ENCODE measurements at regions not wholly inside any gene's neighbourhood (a gene's known extent, or its start where the extent isn't known, plus 50 kb on each side); places are given as distances from the start of the nearest gene placed in this dataset.
"Not testable (repeated sequence)": the region's sequence is repeated elsewhere in the genome, so short reads cannot be mapped to it uniquely, and the experiment has no call there.

DNA sequence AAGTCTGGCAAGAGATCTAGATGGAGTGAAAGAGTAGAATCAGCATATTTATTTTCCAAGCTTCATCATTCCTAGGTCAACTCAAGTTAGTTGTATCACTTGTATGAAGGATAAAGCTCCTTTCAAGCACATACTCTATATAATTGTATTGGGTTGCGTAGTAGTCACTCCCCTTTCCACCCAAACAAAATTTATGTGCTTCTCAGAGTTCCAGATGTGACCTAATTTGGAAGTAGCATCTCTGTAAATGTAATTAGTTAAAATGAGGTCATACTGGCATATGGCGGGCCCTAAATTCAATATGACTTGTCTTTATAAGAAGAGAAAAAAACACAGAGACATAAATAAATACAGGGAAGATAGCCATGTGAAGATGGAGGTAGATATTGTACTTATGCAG lies 226.8 kb upstream of the CHORDC1 start:
- DNase-seq (ENCODE audit: low read depth, low spot score) = no peak
- H3K4me3 ChIP-seq (ENCODE audit: low read length) = no peak overlapping the region

DNA sequence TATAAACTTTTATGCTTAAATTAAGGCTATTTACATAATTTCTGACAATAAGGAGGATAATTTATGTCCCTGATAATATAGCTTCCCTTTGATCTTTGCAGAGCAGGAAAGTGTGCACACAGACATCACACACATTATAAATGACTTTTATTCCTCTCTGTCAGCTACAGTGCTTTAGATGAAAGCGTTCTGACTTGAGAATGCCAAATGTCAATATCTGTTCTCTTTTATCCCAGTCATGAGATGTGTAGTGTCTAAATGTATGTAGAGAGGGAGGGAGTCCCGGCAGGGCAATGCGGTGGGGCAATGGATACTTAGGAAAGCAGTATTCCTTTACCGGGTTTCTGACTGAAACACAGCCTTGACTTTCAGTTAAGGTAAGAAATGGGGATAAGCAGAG lies 225.4 kb upstream of the CHORDC1 start:
- DNase-seq (ENCODE audit: low read depth, low spot score) = no peak
- H3K4me3 ChIP-seq (ENCODE audit: low read length) = no peak overlapping the region

- H3K4me3 ChIP-seq (ENCODE audit: low read length) = no peak overlapping the region
- DNase-seq (ENCODE audit: low read depth, low spot score) = no peak
Observed at GRCh38 chr11:90447618-90448017, 224.8 kb upstream of the CHORDC1 start.

DNA sequence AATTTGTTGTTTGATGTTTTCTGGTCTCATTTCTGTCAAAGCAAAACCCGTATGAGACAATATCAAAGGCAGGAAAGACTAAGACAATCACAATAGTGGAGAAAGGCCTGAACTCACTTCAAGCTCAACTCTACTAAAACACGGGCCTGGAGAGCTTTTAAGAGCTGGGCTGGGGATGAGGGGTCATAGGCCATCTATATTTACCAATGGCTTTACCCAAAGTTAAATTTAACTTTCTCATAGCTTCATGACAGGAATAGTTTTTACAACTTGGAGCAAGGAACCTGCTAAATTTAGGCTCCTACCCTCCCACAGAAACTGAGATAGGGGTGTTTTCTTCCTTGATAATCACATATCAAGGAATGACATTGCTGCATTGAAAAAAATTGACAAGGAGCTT lies 223.4 kb upstream of the CHORDC1 start:
- no peak for DNase-seq (ENCODE audit: low read depth, low spot score)
- H3K4me3 ChIP-seq (ENCODE audit: low read length) = no peak overlapping the region

GRCh38 chr11:90438069-90438468 lies 215.2 kb upstream of the CHORDC1 start:
- H3K4me3 ChIP-seq (ENCODE audit: low read length) = no peak overlapping the region
- no peak for DNase-seq (ENCODE audit: low read depth, low spot score)

DNA sequence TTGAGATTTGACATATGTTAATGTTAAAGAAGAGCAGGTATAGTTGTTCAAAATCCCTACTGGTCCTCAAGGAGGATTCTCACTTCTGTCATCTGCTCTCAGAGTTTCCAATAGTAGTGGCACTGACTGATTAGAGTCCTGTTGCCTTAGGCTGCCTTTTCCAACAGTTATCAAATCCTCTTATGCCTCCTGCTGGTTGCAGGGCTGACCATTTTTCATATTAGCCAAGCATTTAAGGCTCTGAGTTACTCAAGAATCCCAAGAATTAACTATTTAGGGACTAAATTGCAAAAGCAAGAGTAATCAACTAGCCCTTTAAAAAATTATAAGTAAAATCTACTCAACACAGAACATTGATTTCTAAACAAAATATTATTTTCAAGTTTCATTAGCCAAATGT lies 212.0 kb upstream of the CHORDC1 start:
- no peak for DNase-seq (ENCODE audit: low read depth, low spot score)
- no peak overlapping the region for H3K4me3 ChIP-seq (ENCODE audit: low read length)

- DNase-seq (ENCODE audit: low read depth, low spot score) = no peak
Observed at GRCh38 chr11:90428836-90429235, 206.0 kb upstream of the CHORDC1 start.

GRCh38 chr11:90426442-90426841 lies 203.6 kb upstream of the CHORDC1 start:
- H3K4me3 ChIP-seq (ENCODE audit: low read length) = no peak overlapping the region
- no peak for DNase-seq (ENCODE audit: low read depth, low spot score)

More at GRCh38 chr11:90428836-90429235, 206.0 kb upstream of the CHORDC1 start:
- no peak overlapping the region for H3K4me3 ChIP-seq (ENCODE audit: low read length)

DNA sequence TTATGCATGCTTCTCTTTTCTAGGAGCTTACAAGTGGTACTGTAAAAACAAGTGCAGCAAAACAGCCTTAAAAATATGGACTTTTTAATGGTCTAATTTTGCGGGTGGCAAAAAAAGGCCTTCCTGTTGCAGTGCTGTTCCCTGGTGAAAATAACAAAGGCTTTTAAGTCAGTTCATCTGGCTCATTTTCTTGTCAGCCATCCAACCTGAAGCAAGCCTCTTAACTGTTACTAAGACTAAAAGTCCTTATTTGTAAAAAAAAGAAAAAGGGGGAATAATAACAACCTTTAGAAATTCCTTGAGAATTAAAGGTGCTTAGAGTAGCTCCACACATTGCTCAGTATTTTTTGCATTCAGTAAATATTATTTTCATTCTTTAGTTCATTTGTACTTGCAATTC lies 200.5 kb upstream of the CHORDC1 start:
- no peak for DNase-seq (ENCODE audit: low read depth, low spot score)
- H3K4me3 ChIP-seq (ENCODE audit: low read length) = no peak overlapping the region

- not testable (repeated sequence) for H3K4me3 ChIP-seq (ENCODE audit: low read length)
Observed at GRCh38 chr11:90422787-90423186, 199.9 kb upstream of the CHORDC1 start.

GRCh38 chr11:90414221-90414620 lies 191.4 kb upstream of the CHORDC1 start:
- no peak for DNase-seq (ENCODE audit: low read depth, low spot score)

More at GRCh38 chr11:90422787-90423186, 199.9 kb upstream of the CHORDC1 start:
- not testable (repeated sequence) for DNase-seq (ENCODE audit: low read depth, low spot score)

GRCh38 chr11:90407350-90407749 lies 184.5 kb upstream of the CHORDC1 start:
- H3K4me3 ChIP-seq (ENCODE audit: low read length) = no peak overlapping the region
- DNase-seq (ENCODE audit: low read depth, low spot score) = no peak

More at GRCh38 chr11:90414221-90414620, 191.4 kb upstream of the CHORDC1 start:
- no peak overlapping the region for H3K4me3 ChIP-seq (ENCODE audit: low read length)

DNA sequence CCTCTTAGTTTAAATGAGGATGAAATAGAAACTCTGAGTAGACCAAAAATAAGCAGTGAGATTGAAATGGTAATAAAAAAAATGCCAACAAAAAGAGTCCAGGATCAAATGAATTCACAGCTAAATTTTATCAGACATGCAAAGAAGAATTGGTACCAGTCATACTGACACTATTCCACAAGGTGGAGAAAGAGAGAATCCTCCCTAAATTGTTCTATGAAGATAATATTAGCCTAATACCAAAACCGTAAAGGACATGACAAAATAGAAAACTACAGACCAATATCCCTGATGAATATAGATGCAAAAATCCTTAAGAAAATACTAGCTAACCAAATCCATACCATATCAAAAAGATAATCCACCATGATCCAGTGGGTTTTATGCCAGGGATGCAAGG lies 169.8 kb upstream of the CHORDC1 start:
- no peak for DNase-seq (ENCODE audit: low read depth, low spot score)
- H3K4me3 ChIP-seq (ENCODE audit: low read length) = no peak overlapping the region

DNA sequence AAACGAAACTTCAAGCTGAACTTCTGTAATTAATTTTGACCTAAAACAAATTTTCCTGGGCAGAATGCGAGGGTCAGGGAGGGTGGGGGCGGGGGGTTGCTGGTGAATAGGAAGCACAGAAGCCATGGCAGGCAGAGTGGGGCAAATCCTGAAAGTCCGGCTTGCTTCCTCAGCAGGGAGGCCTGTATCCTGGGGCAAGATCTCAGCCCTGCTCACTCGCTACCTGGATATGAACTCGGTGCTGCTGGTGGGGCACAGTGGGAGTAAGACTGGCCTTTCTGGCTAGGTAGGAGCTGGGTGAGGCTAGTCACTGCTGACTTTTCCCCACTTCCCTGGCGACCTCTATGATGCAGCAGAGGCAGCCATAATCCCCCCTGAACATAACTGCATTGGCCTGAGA lies 168.9 kb upstream of the CHORDC1 start:
- H3K4me3 ChIP-seq (ENCODE audit: low read length) = no peak overlapping the region
- DNase-seq (ENCODE audit: low read depth, low spot score) = no peak

DNA sequence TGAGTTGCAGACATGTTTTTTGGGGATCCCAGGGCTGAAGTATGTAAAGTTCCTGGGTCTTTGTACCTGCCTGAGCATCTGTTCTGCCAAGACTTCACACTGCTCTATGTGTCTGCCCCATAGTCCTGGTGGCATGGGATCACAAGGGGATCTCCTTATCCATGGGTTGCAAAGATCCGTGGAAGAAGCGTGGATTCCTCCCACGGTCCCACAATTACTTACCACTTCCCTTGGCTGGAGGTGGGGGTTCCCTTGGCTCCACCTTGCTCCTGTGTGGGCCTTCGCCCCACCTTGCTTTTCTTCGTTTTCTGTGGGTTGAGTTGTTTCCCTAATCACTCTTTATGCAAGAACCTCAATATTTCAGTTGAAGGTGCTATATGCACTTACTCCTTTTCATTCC lies 157.4 kb upstream of the CHORDC1 start:
- H3K4me3 ChIP-seq (ENCODE audit: low read length) = no peak overlapping the region
- no peak for DNase-seq (ENCODE audit: low read depth, low spot score)

DNA sequence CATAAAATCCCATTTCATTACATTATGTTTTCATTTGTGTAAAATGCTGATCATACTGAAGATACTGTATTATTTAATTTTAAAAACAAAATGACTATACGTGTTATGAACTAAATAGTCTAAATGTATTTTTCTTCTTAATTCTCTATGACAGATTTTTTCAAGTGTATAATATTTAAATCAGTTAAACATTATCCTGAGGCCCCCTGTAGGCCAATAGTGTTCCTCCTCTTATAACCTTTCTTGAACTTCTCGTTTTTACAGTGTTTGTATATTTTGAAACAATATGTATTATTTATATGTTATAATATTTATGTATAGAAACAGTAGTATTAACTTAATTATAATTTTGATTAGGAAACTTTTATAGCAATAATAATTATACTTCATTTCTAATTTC lies 151.1 kb upstream of the CHORDC1 start:
- no peak for DNase-seq (ENCODE audit: low read depth, low spot score)
- H3K4me3 ChIP-seq (ENCODE audit: low read length) = no peak overlapping the region

- H3K4me3 ChIP-seq (ENCODE audit: low read length) = no peak overlapping the region
- no peak for DNase-seq (ENCODE audit: low read depth, low spot score)
Observed at GRCh38 chr11:90364527-90364926, 141.7 kb upstream of the CHORDC1 start.

DNA sequence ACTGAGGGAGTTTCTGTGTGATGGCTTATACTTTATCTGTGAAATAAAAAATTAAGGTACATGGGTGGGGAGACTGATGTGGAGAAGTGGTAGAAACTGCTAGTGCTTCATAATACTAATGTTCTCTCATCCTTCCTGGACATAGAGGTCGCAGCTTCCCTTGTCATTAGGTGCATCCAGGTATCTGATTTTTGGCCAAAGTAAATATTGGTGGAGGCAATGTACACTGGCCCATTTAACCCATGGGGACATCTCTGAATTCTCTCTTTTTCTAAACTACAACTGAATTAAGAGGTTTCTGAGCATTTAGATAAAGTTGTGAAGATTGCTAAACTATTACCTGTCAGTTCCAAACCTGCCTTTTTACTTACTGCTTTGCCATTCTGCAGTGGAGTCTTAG lies 140.9 kb upstream of the CHORDC1 start:
- no peak for DNase-seq (ENCODE audit: low read depth, low spot score)
- no peak overlapping the region for H3K4me3 ChIP-seq (ENCODE audit: low read length)

- DNase-seq (ENCODE audit: low read depth, low spot score) = no peak
- no peak overlapping the region for H3K4me3 ChIP-seq (ENCODE audit: low read length)
Observed at GRCh38 chr11:90355200-90355599, 132.4 kb upstream of the CHORDC1 start.

DNA sequence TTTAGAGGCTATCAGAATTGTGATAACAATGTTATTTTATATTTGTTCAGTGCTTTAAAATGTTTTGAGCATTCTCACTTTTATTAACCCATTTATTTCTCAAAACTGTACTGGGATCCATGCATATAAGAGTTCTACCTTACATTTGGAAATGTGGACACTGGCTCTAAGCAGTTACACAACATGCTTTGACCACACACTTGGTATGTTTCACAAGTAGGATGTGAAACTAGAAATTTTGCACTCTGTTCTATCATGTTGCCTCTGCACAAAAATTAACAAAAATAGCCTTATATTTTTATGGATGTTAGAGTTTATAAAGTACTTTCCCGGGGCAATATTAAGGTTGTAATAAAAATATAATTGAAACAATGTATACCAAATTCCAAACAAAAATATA lies 126.9 kb upstream of the CHORDC1 start:
- H3K4me3 ChIP-seq (ENCODE audit: low read length) = no peak overlapping the region
- no peak for DNase-seq (ENCODE audit: low read depth, low spot score)

GRCh38 chr11:90344546-90344945 lies 121.7 kb upstream of the CHORDC1 start:
- H3K4me3 ChIP-seq (ENCODE audit: low read length) = no peak overlapping the region
- no peak for DNase-seq (ENCODE audit: low read depth, low spot score)

DNA sequence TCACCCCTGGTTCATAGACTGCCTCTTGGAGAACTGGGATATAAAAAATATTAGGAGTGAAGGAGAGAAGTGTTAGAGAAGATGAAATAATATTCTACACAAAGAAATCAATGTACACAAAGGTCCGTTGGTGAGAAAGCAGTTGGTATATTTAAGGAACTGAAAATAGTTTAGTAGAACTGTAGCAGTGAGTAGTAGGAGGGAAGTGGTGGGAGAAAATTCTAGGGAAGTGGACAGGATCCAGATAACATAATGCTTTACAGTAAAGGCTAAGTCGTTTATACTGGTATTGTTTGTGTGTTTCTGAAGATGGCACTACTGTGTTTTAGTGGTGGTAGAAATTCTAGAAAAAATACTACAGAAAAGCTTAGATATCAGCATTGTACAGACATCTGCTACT lies 120.8 kb upstream of the CHORDC1 start:
- no peak overlapping the region for H3K4me3 ChIP-seq (ENCODE audit: low read length)
- no peak for DNase-seq (ENCODE audit: low read depth, low spot score)
